ENCODE measurements at regions not wholly inside any gene's neighbourhood (a gene's known extent, or its start where the extent isn't known, plus 50 kb on each side); places are given as distances from the start of the nearest gene placed in this dataset.

DNA sequence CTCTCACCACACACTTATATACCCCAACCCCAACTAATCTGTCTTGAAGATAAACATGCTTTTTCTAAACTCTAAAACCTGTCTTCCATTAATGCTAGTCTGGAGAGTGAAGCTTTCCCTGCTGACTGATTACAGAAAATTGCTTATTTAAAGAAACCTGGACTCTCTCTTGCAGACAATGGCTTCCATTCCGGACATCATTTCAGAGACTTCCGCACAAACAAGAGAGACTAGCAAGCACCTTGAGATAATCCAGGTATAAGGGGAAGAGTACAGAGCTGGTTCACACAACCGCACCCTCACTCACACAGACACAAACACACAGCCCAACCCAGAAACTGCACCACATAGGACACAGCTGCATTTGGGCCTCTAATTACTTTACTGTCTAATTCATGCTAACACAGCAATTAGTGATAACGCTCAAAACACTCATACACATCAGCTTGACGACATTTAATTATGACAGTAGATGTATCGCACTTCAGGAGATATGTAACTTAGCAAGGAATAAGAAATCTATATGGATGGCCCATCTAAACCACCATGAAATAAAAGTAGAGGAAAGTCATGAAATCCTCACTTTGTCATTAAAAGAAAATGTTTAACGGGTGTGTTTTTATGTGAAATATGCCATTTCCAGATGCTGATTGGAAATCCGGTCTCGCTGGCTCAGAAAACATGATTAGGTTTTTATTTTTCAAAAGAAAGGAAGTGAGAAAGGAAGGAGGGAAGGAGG is 138.1 kb upstream of the JARID2 start:
- TF ChIP-seq, protein P1, sequence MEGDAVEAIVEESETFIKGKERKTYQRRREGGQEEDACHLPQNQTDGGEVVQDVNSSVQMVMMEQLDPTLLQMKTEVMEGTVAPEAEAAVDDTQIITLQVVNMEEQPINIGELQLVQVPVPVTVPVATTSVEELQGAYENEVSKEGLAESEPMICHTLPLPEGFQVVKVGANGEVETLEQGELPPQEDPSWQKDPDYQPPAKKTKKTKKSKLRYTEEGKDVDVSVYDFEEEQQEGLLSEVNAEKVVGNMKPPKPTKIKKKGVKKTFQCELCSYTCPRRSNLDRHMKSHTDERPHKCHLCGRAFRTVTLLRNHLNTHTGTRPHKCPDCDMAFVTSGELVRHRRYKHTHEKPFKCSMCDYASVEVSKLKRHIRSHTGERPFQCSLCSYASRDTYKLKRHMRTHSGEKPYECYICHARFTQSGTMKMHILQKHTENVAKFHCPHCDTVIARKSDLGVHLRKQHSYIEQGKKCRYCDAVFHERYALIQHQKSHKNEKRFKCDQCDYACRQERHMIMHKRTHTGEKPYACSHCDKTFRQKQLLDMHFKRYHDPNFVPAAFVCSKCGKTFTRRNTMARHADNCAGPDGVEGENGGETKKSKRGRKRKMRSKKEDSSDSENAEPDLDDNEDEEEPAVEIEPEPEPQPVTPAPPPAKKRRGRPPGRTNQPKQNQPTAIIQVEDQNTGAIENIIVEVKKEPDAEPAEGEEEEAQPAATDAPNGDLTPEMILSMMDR (IDR thresholded peaks at IDR 0.05): no peak
- TF ChIP-seq POLR2A (IDR thresholded peaks at IDR 0.05) (no peak), EP300 (IDR thresholded peaks at IDR 0.05) (no peak)
